ENCODE measurements at regions not wholly inside any gene's neighbourhood (a gene's known extent, or its start where the extent isn't known, plus 50 kb on each side); places are given as distances from the start of the nearest gene placed in this dataset.

GRCh38 chr21:31609081-31609480 lies 50.4 kb upstream of the SOD1 start:
- Histone ChIP-seq H3K36me3 (ENCODE audit: insufficient read depth, low read length) (no peaks in the 10 kb centered on the region), H3K27me3 (ENCODE audit: insufficient read depth, low read length) (no peaks in the 10 kb centered on the region), H3K4me1 (ENCODE audit: control insufficient read depth, insufficient read depth, low read length, unreplicated experiment) (no peaks in the 10 kb centered on the region), H2AFZ (ENCODE audit: low read length, unreplicated experiment) (no peak overlapping the region), H3K79me2 (ENCODE audit: control insufficient read depth, insufficient read depth, low read length, unreplicated experiment) (no peaks in the 10 kb centered on the region), H3K4me3 (ENCODE audit: low read depth, low read length) (no peak overlapping the region), H3K27ac (ENCODE audit: low read depth, low read length) (no peak overlapping the region)

DNA sequence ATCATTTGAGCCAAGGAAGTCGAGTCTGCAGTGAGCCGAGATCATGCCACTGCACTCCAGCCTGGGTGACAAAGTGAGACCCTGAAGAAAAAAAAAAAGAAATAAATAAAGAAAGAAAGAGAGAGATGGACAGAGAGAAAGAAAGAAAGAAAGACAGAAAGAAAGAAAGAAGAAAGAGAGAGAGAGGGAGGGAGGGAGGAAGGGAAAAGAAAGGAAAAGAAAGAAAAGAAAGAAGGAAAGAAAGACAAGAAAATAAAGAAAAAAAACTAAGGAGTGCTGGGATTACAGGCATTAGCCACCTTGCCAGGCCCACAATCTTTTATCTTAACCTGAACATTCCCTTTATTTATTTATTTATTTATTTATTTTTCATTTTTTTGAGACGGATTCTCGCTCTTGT lies 51.7 kb upstream of the SOD1 start:
- no peaks in the 10 kb centered on the region for H3K27me3 ChIP-seq (ENCODE audit: insufficient read depth, low read length)
- no peaks in the 10 kb centered on the region for H3K36me3 ChIP-seq (ENCODE audit: insufficient read depth, low read length)
- H3K27ac ChIP-seq (ENCODE audit: low read depth, low read length) = no peak overlapping the region
- H3K79me2 ChIP-seq (ENCODE audit: control insufficient read depth, insufficient read depth, low read length, unreplicated experiment) = no peaks in the 10 kb centered on the region
- H2AFZ ChIP-seq (ENCODE audit: low read length, unreplicated experiment) = no peak overlapping the region
- no peaks in the 10 kb centered on the region for H3K4me1 ChIP-seq (ENCODE audit: control insufficient read depth, insufficient read depth, low read length, unreplicated experiment)
- no peak overlapping the region for H3K4me3 ChIP-seq (ENCODE audit: low read depth, low read length)

GRCh38 chr21:31606081-31606874 lies 53.2 kb upstream of the SOD1 start:
- Histone ChIP-seq H3K27me3 (ENCODE audit: insufficient read depth, low read length) (no peaks in the 10 kb centered on the region), H3K4me1 (ENCODE audit: control insufficient read depth, insufficient read depth, low read length, unreplicated experiment) (no peaks in the 10 kb centered on the region), H2AFZ (ENCODE audit: low read length, unreplicated experiment) (no peak overlapping the region), H3K4me3 (ENCODE audit: low read depth, low read length) (no peak overlapping the region), H3K27ac (ENCODE audit: low read depth, low read length) (no peak overlapping the region), H3K36me3 (ENCODE audit: insufficient read depth, low read length) (no peaks in the 10 kb centered on the region), H3K79me2 (ENCODE audit: control insufficient read depth, insufficient read depth, low read length, unreplicated experiment) (no peaks in the 10 kb centered on the region)

GRCh38 chr21:31604591-31605190 lies 54.8 kb upstream of the SOD1 start:
- H2AFZ ChIP-seq (ENCODE audit: low read length, unreplicated experiment) = no peak overlapping the region
- no peaks in the 10 kb centered on the region for H3K27me3 ChIP-seq (ENCODE audit: insufficient read depth, low read length)
- H3K36me3 ChIP-seq (ENCODE audit: insufficient read depth, low read length) = no peaks in the 10 kb centered on the region
- H3K4me1 ChIP-seq (ENCODE audit: control insufficient read depth, insufficient read depth, low read length, unreplicated experiment) = no peaks in the 10 kb centered on the region
- H3K4me3 ChIP-seq (ENCODE audit: low read depth, low read length) = no peak overlapping the region
- no peaks in the 10 kb centered on the region for H3K79me2 ChIP-seq (ENCODE audit: control insufficient read depth, insufficient read depth, low read length, unreplicated experiment)
- no peak overlapping the region for H3K27ac ChIP-seq (ENCODE audit: low read depth, low read length)

DNA sequence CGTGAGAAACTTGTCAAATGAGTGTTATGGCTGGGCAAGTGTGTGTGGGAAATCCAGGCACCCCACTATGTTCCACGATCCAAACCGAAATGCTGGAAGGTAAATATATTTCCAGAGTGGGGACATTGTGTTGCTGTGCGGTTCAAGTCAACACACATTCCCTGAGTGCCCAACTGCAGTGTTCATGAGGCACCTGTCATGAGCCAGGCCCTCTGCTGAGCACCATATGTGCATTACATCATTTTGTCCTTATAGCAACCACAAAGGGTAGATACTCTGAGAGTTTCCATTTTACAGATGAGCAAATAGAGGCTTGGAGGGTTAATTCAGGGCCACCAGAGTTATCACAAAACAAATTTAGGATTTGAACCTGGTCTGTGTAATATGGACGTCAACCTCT lies 59.9 kb upstream of the SOD1 start:
- Histone ChIP-seq H3K27ac (ENCODE audit: low read depth, low read length) (no peak overlapping the region), H3K4me3 (ENCODE audit: low read depth, low read length) (no peak overlapping the region), H2AFZ (ENCODE audit: low read length, unreplicated experiment) (no peak overlapping the region), H3K27me3 (ENCODE audit: insufficient read depth, low read length) (0 out of 2 replicates have a peak, but pooled peaks cover 3% of the 10 kb centered on the region), H3K4me1 (ENCODE audit: control insufficient read depth, insufficient read depth, low read length, unreplicated experiment) (no peaks in the 10 kb centered on the region), H3K79me2 (ENCODE audit: control insufficient read depth, insufficient read depth, low read length, unreplicated experiment) (no peaks in the 10 kb centered on the region), H3K36me3 (ENCODE audit: insufficient read depth, low read length) (no peaks in the 10 kb centered on the region)

GRCh38 chr21:31599013-31599412 lies 60.5 kb upstream of the SOD1 start:
- H2AFZ ChIP-seq (ENCODE audit: low read length, unreplicated experiment) = no peak overlapping the region
- no peaks in the 10 kb centered on the region for H3K79me2 ChIP-seq (ENCODE audit: control insufficient read depth, insufficient read depth, low read length, unreplicated experiment)
- no peak overlapping the region for H3K4me3 ChIP-seq (ENCODE audit: low read depth, low read length)
- H3K36me3 ChIP-seq (ENCODE audit: insufficient read depth, low read length) = no peaks in the 10 kb centered on the region
- no peak overlapping the region for H3K27ac ChIP-seq (ENCODE audit: low read depth, low read length)
- H3K4me1 ChIP-seq (ENCODE audit: control insufficient read depth, insufficient read depth, low read length, unreplicated experiment) = no peaks in the 10 kb centered on the region
- 0 out of 2 replicates have a peak, but pooled peaks cover 3% of the 10 kb centered on the region for H3K27me3 ChIP-seq (ENCODE audit: insufficient read depth, low read length)

DNA sequence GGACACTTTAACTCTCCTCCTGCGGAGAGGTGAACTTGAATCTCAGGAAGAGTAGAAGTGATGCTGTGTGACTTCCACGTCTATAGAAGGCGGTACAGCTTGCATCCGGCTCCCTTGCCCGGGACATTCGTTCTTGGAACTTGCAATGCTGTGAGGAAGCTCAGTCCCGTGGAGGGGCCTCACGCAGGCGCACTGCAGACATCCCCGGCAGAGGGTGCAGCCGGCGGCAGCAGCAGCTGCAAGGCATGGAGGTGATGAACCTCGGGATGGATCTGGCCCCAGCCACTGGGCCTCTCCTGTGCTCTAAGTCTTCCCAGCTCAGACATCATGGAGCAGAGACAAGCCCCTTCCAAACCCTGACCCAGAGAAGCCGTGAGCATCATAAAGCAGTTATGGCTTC lies 61.8 kb upstream of the SOD1 start:
- no peak overlapping the region for H3K27ac ChIP-seq (ENCODE audit: low read depth, low read length)
- no peaks in the 10 kb centered on the region for H3K4me1 ChIP-seq (ENCODE audit: control insufficient read depth, insufficient read depth, low read length, unreplicated experiment)
- H3K27me3 ChIP-seq (ENCODE audit: insufficient read depth, low read length) = 0 out of 2 replicates have a peak, but pooled peaks cover 3% of the 10 kb centered on the region
- H3K4me3 ChIP-seq (ENCODE audit: low read depth, low read length) = no peak overlapping the region
- H2AFZ ChIP-seq (ENCODE audit: low read length, unreplicated experiment) = no peak overlapping the region
- no peaks in the 10 kb centered on the region for H3K79me2 ChIP-seq (ENCODE audit: control insufficient read depth, insufficient read depth, low read length, unreplicated experiment)
- H3K36me3 ChIP-seq (ENCODE audit: insufficient read depth, low read length) = no peaks in the 10 kb centered on the region

- Histone ChIP-seq H3K4me3 (ENCODE audit: low read depth, low read length) (no peak overlapping the region), H3K36me3 (ENCODE audit: insufficient read depth, low read length) (no peaks in the 10 kb centered on the region), H3K4me1 (ENCODE audit: control insufficient read depth, insufficient read depth, low read length, unreplicated experiment) (no peaks in the 10 kb centered on the region), H3K27ac (ENCODE audit: low read depth, low read length) (no peak overlapping the region), H2AFZ (ENCODE audit: low read length, unreplicated experiment) (no peak overlapping the region), H3K27me3 (ENCODE audit: insufficient read depth, low read length) (0 out of 2 replicates have a peak, but pooled peaks cover 3% of the 10 kb centered on the region), H3K79me2 (ENCODE audit: control insufficient read depth, insufficient read depth, low read length, unreplicated experiment) (no peaks in the 10 kb centered on the region)
These were observed 63.4 kb upstream of the SOD1 start for GRCh38 chr21:31596055-31596454.

DNA sequence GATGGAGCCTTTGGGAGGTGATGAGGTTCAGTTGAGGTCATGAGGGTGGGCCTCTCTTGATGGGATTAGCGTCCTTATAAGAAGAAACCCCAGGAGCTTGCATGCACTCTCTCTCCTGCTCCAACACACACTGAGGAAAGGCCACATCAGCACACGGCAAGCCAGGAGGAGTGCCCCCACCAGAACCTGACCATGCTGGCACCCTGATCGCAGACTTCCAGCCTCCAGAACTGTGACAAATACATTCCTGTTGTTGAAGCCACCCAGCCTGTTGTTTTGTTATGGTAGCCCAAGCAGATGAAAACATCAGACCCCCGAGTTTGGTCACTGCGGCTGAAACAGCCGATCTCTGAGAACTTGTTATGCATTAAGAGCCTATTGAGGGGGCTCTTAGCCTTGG lies 64.8 kb upstream of the SOD1 start:
- Histone ChIP-seq H3K4me3 (ENCODE audit: low read depth, low read length) (no peak overlapping the region), H3K79me2 (ENCODE audit: control insufficient read depth, insufficient read depth, low read length, unreplicated experiment) (no peaks in the 10 kb centered on the region), H3K27ac (ENCODE audit: low read depth, low read length) (no peak overlapping the region), H2AFZ (ENCODE audit: low read length, unreplicated experiment) (no peak overlapping the region), H3K4me1 (ENCODE audit: control insufficient read depth, insufficient read depth, low read length, unreplicated experiment) (no peaks in the 10 kb centered on the region), H3K36me3 (ENCODE audit: insufficient read depth, low read length) (no peaks in the 10 kb centered on the region), H3K27me3 (ENCODE audit: insufficient read depth, low read length) (0 out of 2 replicates have a peak, but pooled peaks cover 3% of the 10 kb centered on the region)

DNA sequence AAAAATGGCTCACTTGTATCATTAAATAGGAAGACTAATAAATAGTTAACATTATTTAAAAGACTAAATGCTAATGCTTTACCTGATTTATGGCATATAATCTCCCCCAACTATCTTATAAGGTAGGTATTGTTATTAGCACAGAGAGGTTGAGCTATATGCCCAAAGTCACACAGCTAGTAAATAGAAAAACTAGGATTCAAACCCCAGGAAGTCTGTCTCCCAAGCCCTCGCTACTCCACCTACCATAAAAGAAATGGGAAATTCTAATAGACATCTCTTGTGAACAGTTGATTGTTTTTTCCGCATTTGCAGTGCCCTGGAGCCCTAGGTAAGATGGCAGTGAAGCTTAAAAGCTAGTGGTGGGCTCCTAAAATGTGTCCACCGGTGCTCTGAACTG lies 65.2 kb upstream of the SOD1 start:
- Histone ChIP-seq H3K27me3 (ENCODE audit: insufficient read depth, low read length) (0 out of 2 replicates have a peak, but pooled peaks cover 3% of the 10 kb centered on the region), H2AFZ (ENCODE audit: low read length, unreplicated experiment) (no peak overlapping the region), H3K4me3 (ENCODE audit: low read depth, low read length) (no peak overlapping the region), H3K27ac (ENCODE audit: low read depth, low read length) (no peak overlapping the region), H3K79me2 (ENCODE audit: control insufficient read depth, insufficient read depth, low read length, unreplicated experiment) (no peaks in the 10 kb centered on the region), H3K4me1 (ENCODE audit: control insufficient read depth, insufficient read depth, low read length, unreplicated experiment) (no peaks in the 10 kb centered on the region), H3K36me3 (ENCODE audit: insufficient read depth, low read length) (no peaks in the 10 kb centered on the region)

Data from ACC112 (cell line).